ENCODE measurements at regions not wholly inside any gene's neighbourhood (a gene's known extent, or its start where the extent isn't known, plus 50 kb on each side); places are given as distances from the start of the nearest gene placed in this dataset.

DNA sequence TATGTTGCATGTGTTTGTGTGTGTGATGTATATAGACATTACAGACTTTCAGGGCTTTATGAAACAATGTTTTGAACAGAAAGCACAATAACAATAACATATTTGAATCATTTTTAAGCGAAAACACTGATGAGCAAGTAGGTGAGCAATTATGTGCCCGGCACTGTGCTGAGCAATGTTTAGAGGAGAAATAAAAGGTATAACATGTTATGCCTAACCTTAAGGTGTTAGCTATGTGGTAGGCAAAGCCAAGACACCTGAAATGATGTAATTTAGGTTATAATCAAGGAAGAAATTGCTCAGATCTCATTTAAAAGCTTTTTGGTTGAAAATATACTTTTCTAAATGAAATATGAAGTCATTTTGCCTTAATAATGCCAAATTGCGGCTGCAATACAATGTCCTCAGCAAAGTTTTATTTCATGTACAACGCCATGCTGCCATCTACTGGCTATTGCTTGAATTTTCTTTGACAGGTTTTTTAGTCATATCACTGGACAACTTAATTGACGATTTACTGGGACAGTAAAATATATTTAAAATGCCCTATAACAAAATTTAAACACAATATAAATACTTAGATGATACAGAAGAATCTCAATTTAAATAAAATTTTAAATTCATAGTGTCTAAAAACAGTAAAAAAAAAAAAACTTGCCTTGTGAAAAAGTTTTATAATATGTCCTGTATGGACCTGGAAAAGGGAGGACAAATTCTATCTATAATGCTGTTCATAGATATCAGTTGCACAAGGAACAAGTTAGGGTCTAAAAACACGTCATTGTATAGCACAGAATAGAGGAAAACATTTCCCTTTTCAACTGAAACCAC lies 131.1 kb upstream of the CDK1 start:
- TF ChIP-seq PKNOX1 (IDR thresholded peaks at IDR 0.05) (peak; percentile 67), SUZ12 (IDR thresholded peaks at IDR 0.05) (no peak), FOXK2 (IDR thresholded peaks at IDR 0.05) (no peak)
- DNase-seq (ENCODE audit: extremely low spot score): peak; percentile 35
- ChIA-PET CTCF (interaction anchor here (0.8 to 2.0 kb wide), 3 partner anchors 12 to 203 kb away, joined by 3 to 12 read pairs (median 4); no protein-coding TSS in a partner anchor), POLR2A (no interaction called here)

GRCh38 chr10:60645980-60646379 lies 132.3 kb upstream of the CDK1 start:
- ChIA-PET CTCF (interaction anchor here (0.6 to 2.0 kb wide), 3 partner anchors 17 to 202 kb away, joined by 3 to 12 read pairs (median 4); no protein-coding TSS in a partner anchor), POLR2A (no interaction called here)
- TF ChIP-seq HDGF (IDR thresholded peaks at IDR 0.05; ENCODE audit: borderline replicate concordance): no peak
- no peak for TF ChIP-seq LEF1 (IDR thresholded peaks at IDR 0.05; ENCODE audit: borderline replicate concordance)
- TF ChIP-seq PKNOX1 (IDR thresholded peaks at IDR 0.05): no peak
- TF ChIP-seq FOXA1 (IDR thresholded peaks at IDR 0.05): no peak
- no peak for TF ChIP-seq SP1 (IDR thresholded peaks at IDR 0.05)
- no peak for TF ChIP-seq ARNT (IDR thresholded peaks at IDR 0.05)
- TF ChIP-seq BHLHE40 (IDR thresholded peaks at IDR 0.05; ENCODE audit: borderline replicate concordance): no peak
- TF ChIP-seq L3MBTL2 (conservative IDR thresholded peaks at IDR 0.05): no peak
- no peak for TF ChIP-seq FOXK2 (IDR thresholded peaks at IDR 0.05)
- TF ChIP-seq FOXM1 (IDR thresholded peaks at IDR 0.05; ENCODE audit: borderline replicate concordance): no peak
- TF ChIP-seq ZNF384 (IDR thresholded peaks at IDR 0.05): no peak
- no peak for TF ChIP-seq CTBP1 (IDR thresholded peaks at IDR 0.05; ENCODE audit: borderline replicate concordance)
- DNase-seq (ENCODE audit: extremely low spot score): no peak

- POLR2A ChIA-PET: no interaction called here
- CTCF ChIA-PET: no interaction called here
- no peak for DNase-seq (ENCODE audit: extremely low spot score)
- TF ChIP-seq FOXM1 (IDR thresholded peaks at IDR 0.05; ENCODE audit: borderline replicate concordance) (no peak), ARNT (IDR thresholded peaks at IDR 0.05) (no peak), NFRKB (IDR thresholded peaks at IDR 0.05) (no peak), FOXA1 (IDR thresholded peaks at IDR 0.05) (no peak), ELF4 (IDR thresholded peaks at IDR 0.05) (no peak), SP1 (IDR thresholded peaks at IDR 0.05) (no peak), PKNOX1 (IDR thresholded peaks at IDR 0.05) (no peak), SUZ12 (IDR thresholded peaks at IDR 0.05) (no peak), ZNF384 (IDR thresholded peaks at IDR 0.05) (no peak; the same call in 1 of the 2 replicates), TARDBP (IDR thresholded peaks at IDR 0.05) (no peak), BHLHE40 (IDR thresholded peaks at IDR 0.05; ENCODE audit: borderline replicate concordance) (no peak), FOXK2 (IDR thresholded peaks at IDR 0.05) (no peak), CTBP1 (IDR thresholded peaks at IDR 0.05; ENCODE audit: borderline replicate concordance) (no peak), HDGF (IDR thresholded peaks at IDR 0.05; ENCODE audit: borderline replicate concordance) (no peak), LEF1 (IDR thresholded peaks at IDR 0.05; ENCODE audit: borderline replicate concordance) (no peak), L3MBTL2 (conservative IDR thresholded peaks at IDR 0.05) (no peak)
Measured at GRCh38 chr10:60644436-60645130, 133.7 kb upstream of the CDK1 start.

- no peak for DNase-seq (ENCODE audit: extremely low spot score)
- CTCF ChIA-PET: no interaction called here
- TF ChIP-seq ZNF384 (IDR thresholded peaks at IDR 0.05) (no peak), HDGF (IDR thresholded peaks at IDR 0.05; ENCODE audit: borderline replicate concordance) (no peak), FOXK2 (IDR thresholded peaks at IDR 0.05) (no peak), LEF1 (IDR thresholded peaks at IDR 0.05; ENCODE audit: borderline replicate concordance) (no peak), BHLHE40 (IDR thresholded peaks at IDR 0.05; ENCODE audit: borderline replicate concordance) (no peak), PKNOX1 (IDR thresholded peaks at IDR 0.05) (no peak), NFRKB (IDR thresholded peaks at IDR 0.05) (no peak), FOXA1 (IDR thresholded peaks at IDR 0.05) (no peak)
- POLR2A ChIA-PET: no interaction called here
Measured at GRCh38 chr10:60643874-60644273, 134.4 kb upstream of the CDK1 start.

DNA sequence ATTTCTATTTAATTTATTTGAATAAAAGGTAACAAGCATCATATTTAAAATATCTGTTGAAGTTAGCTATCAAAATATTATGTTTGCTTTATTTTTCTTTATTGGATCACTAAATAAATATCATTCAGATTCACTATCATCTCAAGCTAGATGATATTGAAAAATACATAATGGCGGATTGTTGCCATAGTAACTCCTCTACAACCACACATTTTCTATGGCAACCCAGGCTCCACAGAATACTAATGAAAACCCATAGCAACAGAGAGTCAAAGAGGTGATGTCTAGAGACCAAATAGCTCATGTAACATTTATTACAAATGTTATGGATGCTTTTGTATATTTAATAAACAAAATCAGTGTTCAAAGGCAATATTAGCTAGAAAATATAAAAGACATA lies 148.9 kb upstream of the CDK1 start:
- CTCF ChIA-PET: no interaction called here
- POLR2A ChIA-PET: no interaction called here
- no peak for DNase-seq (ENCODE audit: extremely low spot score)
- no peak for TF ChIP-seq HDGF (IDR thresholded peaks at IDR 0.05; ENCODE audit: borderline replicate concordance)
- no peak for TF ChIP-seq PKNOX1 (IDR thresholded peaks at IDR 0.05)
- TF ChIP-seq ARNT (IDR thresholded peaks at IDR 0.05): no peak
- no peak for TF ChIP-seq FOXA1 (IDR thresholded peaks at IDR 0.05)
- TF ChIP-seq LEF1 (IDR thresholded peaks at IDR 0.05; ENCODE audit: borderline replicate concordance): no peak
- TF ChIP-seq CTBP1 (IDR thresholded peaks at IDR 0.05; ENCODE audit: borderline replicate concordance): no peak
- TF ChIP-seq FOXM1 (IDR thresholded peaks at IDR 0.05; ENCODE audit: borderline replicate concordance): no peak
- no peak for TF ChIP-seq SUZ12 (IDR thresholded peaks at IDR 0.05)
- no peak for TF ChIP-seq BHLHE40 (IDR thresholded peaks at IDR 0.05; ENCODE audit: borderline replicate concordance)
- TF ChIP-seq ELF4 (IDR thresholded peaks at IDR 0.05): no peak
- no peak for TF ChIP-seq ZNF384 (IDR thresholded peaks at IDR 0.05)
- TF ChIP-seq TARDBP (IDR thresholded peaks at IDR 0.05): no peak

Data from HEK293T (cell line).